ENCODE measurements at regions not wholly inside any gene's neighbourhood (a gene's known extent, or its start where the extent isn't known, plus 50 kb on each side); places are given as distances from the start of the nearest gene placed in this dataset.
A peak's percentile ranks its signal among the peaks of the same experiment; 100 is the strongest.

DNA sequence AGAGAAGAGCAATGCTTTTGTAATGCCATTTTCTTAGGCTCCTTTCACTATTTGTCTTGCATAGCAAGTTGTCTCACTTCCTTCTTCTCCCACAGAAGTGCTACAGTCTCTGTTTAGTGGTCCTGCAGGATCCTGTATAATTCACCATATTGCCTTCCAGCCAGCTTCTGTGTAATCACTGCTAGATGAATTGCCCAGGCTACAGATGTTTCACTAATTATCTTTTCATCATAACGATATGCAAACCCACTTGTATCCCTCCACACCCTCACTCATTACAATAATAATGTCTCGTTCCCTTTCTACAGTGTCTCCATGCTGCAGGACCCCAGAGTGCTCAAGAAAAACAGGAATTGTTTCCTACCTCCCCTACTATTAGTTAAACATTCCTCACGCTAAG lies 402.9 kb downstream of the TBL1XR1 start:
- DNase-seq (ENCODE audit: low spot score): no peak

DNA sequence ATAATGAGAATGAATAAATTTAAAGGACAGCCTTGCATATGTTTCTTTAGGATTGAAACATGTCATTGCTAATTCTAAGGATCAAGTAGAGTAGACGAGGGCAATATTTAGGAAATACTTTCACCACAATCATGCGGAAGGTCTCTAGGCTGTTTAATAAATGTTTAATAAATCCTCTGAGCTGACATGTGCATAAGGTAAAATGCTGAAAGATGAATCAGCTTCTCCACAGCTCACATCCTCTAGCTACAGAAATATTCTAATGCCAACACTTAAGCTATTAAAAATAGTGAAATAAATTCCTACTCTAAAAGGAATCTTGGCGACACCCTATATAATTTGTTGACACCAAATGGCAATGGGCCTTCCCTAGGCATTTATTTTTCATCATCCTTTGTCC lies 407.3 kb downstream of the TBL1XR1 start:
- no peak for DNase-seq (ENCODE audit: low spot score)

DNA sequence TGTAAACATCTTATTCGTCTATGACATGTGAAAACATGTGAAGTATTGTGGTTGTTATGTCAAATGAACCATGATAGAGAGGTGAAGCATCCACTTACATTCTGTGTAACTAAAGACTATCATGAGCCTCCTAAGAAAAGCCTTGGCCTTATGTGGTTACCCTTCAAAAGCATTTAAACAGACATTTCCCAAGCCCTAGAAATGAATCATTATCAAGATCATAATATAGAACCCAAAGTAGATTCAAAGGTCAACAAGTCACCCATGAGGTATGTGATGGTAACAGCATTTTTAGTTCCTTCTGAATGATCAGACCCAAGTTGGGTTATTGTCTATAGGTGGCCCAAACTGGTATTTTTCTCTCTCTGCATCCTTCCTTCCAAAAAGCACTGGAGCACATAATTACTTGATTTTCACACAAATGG lies 408.0 kb downstream of the TBL1XR1 start:
- no peak for DNase-seq (ENCODE audit: low spot score)

DNA sequence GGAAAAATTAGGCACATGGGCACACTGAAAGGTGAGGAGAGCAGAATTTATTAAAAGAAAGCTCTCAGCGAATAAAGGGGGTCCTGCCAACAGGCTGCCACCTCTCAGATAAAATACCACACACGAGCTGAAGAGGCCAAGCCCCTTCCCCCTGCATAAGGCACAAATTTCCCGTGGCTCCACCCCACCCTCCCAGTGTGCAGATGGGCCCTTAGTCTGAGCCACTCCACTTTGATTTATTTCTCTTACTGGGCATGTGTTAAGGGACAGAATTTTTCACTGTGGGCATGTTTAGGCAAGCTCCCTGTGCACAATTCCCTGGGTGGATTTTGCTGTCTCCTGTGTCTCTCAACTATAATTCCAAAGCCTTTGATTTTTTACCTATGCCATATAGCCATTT lies 409.8 kb downstream of the TBL1XR1 start:
- DNase-seq (ENCODE audit: low spot score): no peak

DNA sequence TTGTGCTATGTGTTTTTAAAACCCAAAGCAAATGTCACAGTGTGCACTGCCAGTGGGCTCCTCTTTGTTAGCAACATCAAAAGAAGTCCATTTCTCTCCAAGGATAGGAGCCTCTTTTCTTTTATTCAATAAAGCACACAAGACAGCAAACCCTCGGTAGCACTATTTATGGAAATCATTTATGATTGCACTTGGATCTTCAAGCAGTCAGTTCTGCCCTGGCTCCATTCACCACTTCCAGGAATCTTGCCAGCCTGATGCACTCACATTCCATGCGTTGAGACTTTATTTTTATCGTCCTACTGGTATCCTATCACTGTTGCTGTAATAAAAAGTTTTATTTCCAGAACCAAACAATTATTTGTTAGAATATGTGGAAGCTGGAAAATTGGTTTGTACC lies 412.1 kb downstream of the TBL1XR1 start:
- no peak for DNase-seq (ENCODE audit: low spot score)

DNA sequence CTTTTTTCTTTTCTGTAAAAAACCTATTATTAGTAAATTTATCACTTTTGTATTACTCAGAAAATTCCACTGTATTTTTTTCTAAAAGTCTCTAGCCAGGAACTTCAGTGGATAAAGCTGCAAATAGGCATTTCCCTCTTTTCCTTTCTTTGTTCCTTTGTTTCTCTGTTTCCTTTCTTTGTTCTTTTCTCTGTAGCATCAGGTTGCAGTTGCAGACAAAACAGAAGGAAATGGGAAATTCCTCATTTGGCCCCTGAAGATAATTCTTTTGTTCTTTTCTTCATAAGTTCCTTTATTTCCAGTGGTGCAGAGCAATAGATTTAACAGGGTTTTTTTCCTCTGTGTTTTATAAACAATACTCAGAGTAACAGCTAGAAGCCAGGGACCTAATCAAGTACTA lies 416.5 kb downstream of the TBL1XR1 start:
- DNase-seq (ENCODE audit: low spot score): no peak

DNA sequence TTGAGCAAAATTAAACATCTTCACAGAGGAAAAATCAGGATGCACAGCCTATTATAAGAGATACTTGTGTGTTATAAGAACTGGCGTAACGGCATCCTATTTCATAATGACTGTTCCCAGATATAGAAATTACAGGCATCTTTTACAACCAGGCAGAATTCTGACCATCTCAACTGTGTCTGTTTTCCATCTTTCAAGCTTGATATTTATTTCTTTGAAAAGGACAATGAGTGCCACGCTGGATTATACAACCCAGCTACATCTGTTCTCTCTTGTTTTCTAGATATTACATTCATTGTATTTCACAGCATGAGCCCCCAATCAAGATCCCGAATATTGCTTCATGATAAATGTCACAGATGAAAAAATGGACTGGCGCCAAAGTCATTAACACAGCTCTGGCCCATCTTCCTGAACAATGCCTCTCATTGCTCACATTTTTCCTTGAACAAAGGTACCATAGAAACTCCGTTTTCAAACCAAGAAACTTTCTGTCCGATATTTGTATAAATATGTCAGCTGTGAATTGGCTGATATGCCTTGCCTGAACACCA lies 420.6 kb downstream of the TBL1XR1 start:
- no peak for DNase-seq (ENCODE audit: low spot score)

DNA sequence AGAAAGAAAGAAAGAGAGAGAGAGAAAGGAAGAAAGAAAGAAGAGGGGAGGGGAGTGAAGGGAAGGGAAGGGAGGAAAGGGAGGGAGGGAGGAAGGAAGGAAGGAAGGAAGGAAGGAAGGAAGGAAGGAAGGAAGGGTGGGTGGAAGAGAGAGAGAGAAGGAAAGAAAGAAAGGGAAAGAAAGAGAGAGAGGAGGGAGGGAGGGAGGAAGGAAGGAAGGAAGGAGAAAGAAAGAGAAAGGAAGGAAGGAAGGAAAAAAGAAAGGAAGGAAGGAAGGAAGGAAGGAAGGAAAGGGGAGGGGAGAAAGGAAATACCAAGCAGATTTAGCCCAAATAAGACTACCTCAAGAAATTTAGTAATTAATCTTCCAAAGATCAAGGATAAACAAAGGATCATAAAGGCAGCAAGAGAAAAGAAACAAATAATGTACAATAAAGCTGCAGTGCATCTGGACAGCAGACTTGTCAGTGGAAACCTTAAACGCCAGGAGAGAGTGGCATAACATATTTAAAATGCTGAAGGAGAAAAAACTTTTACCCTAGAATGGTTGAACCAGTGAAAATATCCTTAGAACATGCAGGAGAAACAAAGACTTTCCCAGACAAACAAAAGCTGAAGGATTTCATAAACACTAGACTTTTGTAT lies 427.6 kb downstream of the TBL1XR1 start:
- DNase-seq (ENCODE audit: low spot score): no peak

DNA sequence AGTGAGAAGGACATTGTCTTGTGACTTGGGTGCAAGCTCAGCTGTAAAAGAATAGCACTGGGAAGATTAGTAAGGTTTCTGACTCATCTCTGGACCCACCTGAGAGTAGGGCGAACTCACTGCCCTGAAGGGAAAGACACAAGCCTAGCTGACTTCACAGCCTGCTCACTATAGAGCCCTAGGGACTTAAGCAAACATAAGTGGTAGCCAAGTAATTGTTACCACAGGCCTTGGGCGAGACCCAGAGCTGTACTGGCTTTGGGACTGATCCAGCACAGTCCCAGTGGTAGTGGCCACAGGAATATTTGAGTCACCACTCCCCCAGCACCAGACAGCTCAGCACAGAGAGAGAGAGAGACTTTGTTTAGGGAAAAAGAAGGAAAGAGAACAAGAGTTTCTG lies 429.9 kb downstream of the TBL1XR1 start:
- DNase-seq (ENCODE audit: low spot score): peak; percentile 28

DNA sequence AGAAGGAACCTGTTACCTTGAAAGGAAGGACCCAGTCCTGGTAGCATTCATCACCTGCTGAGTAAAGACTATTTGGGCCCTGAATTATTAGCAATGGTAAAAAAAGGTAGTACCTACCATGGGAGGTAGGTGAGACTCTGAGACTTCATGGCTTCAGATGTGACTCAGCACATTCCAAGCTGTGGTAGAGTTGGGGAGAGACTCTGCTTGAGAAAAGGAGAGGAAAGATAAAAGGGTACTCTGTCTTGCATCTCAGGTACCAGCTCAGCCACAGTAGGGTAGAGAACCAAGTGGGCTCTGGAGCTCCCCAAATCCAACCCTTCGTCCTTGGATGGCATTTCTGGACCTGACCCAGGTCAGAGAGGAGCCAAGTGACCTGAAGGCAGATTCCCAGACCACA lies 430.4 kb downstream of the TBL1XR1 start:
- no peak for DNase-seq (ENCODE audit: low spot score)

DNA sequence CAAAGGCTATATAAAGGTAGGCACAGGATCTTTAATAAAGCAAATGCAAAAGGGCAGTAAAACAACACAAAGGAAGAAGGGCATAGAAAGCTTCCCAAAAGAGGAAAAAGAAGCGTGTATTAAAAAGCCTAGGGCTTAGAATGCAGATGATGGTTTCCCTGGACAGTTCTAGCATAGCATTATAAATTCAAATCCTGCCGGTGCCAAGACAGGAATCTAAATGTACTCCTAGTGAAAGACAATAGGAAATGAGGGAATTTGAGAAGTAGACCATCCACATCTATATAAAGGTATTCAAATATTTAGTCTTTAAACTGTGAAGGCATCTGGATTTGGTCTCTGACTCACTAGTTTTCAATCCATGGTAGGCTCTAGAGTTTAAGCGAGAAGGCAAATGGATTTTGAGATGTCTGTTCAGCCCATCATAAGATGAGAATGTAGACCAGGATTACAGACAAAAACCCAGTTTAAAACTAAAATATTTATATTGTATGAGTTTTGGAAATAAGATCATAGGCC lies 431.8 kb downstream of the TBL1XR1 start:
- DNase-seq (ENCODE audit: low spot score): no peak

DNA sequence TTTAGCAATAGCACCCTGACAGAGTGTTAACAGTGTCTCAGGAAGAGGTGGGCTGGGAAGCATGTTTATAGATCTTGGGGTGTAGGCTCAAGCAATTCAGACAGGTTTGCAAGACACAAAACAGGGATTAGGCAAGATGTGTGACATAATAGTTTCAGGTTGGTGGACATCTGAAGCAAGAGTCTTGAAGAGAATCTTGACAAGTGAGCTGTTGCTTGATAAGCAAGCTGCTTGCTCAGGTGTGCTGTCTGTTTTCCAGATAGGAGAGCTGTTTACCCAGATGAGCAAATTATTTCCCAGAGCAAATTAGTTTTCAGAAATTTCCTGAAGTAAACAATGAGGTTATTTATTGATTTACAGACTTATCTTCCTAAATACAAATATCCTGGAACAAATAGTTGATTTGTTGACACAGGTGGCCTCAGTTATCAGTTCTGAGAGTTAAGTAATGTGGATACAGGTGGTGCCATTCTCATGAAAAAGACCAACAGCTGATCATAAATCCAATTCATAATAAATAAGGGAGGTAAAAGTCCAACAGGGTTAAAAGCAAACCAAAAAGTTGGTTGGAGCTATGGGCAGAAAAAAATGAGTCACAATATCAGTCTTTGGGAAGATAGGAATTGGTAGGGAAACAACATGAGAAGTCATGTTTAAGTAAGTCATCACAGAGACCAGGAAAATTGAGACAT lies 437.3 kb downstream of the TBL1XR1 start:
- no peak for DNase-seq (ENCODE audit: low spot score)

DNA sequence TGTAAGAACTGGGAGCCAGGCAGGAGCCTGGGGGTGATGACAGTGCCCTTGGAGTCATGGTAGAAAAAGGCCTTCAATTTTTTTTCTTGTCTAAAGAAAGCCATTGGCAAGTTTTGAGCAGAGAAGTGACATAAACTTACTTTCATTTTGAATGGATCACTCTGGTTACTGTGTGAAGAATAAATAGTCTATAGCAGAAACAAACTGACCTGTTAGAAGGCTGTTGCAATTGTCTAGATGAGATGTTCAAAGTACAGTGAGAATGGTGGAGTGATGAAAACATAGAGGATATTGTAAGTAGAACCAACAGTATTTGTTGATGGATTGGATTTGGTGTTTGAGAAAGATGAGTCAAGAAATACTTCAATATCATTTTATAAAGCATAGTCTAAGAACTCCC lies 439.9 kb downstream of the TBL1XR1 start:
- DNase-seq (ENCODE audit: low spot score): no peak

DNA sequence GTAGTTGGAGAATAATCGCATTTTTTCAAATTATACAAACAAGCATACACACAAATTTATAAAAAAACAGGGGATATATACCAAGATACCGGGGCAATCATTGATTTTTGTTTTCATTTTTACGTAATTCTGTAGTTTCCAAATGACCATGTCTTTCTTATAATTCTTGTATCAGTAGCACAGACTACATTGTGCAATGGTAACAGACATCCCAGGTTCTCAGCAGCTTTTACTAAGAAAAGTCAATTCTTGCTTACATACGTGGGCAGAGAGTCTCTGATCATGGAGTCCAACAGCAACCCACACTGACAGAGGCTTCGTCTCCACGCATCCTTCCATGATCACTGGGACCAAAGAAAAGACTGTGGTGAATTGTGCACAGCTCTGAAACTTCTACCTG lies 441.3 kb downstream of the TBL1XR1 start:
- no peak for DNase-seq (ENCODE audit: low spot score)

DNA sequence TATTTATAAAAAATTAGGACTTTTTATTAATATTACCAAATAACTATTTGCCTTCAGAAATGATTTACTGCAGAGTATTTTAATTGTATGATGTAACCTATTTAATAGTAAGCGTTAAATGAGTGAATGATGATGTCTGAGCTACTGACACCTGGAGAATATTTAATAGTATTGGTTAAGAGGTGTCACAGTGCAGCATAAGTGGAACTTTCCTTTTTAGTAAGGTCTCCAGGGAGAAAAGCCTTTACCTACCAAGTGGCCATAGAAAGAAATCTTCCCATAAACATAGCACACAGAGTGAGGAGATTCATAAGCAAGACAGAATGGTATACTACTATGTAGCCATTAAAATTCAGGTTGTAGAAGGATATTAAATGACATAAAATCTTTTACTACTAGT lies 441.7 kb downstream of the TBL1XR1 start:
- no peak for DNase-seq (ENCODE audit: low spot score)

DNA sequence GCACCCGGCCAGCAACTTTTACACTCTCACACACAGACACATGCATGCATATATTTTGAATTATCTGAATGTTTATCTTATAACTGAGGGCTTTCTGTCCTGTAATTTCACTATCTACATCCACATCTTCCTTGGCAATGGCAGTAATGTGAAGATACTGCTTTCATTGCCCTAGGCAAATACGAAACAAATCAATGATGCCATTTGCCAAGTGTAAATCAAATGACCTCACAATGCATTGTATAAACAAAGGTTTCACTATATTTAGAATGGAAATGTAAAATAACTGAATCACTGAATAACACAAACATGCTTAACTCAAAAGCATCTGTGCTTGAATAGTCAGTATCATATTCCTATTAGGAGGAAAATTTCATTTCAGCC lies 455.6 kb downstream of the TBL1XR1 start:
- DNase-seq (ENCODE audit: low spot score): no peak

DNA sequence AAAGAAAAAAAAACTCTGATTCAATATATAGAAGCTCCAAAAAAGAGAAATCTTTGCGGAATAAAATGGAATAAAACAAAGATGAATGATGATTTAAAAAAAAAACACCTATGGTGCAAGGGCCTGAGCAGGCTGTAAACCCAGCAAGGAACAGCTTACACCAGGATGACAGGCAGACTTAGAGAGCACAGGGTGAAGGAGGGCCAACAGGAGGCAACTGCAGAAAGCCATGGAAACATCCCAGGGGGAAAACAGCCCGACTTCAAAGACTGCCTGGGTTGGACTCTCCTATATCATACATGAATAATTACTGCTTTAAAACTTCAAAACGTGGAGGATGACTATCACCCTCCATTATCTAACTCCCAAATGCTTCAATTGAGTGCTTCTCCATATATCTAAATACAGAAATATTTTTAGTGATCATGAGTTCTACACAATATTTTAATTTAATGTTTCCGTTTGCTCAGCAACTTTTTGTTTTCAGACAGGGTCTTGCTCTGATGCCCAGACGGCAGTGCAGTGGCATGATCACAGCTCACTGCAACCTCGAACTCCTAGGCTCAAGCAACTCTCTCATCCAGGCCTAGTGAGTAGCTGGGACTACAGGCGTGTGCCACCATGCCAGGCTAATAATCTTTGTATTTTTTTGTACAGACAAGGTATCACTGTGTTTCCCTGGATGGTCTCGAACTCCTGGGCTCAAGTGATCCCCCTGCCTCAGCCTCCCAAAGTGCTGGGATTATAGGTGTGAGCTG lies 456.2 kb downstream of the TBL1XR1 start:
- DNase-seq (ENCODE audit: low spot score): no peak

DNA sequence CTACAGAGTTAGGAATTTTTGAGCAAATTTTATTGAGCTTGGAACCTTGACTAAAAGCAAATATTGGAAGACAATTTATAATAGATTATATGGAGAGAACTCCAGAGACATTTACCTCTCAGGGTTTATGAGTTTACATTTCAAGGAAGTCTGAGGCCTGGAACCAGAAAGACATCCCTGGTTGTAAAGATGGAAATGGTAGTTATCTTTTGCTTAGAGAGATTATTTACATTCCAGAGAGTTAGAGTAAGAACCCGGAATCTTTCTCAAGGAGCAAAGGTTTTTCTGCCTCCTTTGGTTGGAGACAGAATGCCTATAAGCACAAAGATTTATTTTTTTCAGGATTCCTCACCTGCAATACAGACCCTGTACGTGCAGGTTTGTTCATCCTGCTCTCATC lies 458.1 kb downstream of the TBL1XR1 start:
- DNase-seq (ENCODE audit: low spot score): no peak

DNA sequence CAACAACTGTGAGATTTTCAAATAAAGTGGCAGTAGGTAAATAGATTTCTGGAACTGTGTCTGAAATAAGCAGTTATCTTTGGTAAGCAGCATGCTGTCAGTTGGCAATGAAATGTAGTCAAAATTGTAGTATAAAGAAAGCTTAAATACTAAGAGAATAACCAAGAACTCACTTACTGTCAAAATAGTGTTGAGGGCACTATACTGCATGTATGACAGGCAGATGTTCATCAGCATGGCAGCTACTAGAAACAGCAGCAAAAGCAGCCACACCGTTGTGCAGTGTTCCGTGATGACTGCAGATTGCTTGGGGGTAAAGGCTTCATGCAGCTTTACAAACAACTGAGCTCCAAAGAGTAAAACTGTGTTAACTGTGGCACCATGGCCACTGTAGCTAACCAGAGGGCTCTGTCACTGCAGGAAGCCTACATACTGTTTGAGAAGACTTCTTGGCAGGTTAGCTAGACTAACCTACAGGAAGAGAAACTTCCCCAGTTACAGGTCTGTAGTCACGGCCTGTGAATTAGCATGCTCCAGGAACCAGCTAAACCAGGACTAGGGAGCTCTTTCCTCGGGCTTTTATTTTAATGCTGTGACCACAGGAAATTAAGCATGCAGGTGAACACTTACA lies 459.7 kb downstream of the TBL1XR1 start:
- no peak for DNase-seq (ENCODE audit: low spot score)

DNA sequence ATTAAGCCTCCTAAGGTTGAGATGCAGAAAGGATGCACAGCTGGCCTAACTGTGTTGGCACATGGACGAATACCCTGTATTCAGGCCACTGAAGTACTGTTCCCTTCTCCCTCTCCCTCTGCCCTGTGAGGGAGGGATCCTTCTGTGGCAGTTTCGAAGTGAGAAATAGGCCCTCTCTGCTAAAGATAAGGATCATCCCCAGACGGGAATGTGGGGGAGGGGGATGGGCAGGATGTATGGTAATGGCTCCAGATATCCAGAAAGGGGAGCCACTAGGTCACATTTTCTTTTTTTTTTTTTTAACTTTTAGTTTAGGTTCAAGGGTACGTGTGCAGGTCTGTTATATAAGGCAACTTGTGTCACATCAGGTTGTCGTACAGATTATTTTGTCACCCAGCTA lies 463.1 kb downstream of the TBL1XR1 start:
- no peak for DNase-seq (ENCODE audit: low spot score)

DNA sequence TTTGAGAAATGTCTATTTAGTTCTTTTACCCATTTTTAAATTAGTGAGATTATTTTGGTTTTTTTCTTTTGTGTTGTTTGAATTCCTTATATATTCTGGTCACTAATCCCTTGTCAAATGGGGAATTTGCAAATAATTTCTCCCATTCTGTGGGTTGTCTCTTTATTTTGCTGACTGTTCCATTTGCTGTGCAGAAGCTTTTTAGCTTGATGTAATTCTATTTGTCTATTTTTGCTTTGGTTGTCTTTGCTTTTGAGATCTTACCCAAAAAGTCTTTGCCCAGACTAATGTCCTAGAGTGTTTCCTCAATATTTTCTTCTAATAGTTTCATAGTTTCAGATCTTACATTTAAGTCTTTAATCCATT lies 472.9 kb downstream of the TBL1XR1 start:
- no peak for DNase-seq (ENCODE audit: low spot score)

DNA sequence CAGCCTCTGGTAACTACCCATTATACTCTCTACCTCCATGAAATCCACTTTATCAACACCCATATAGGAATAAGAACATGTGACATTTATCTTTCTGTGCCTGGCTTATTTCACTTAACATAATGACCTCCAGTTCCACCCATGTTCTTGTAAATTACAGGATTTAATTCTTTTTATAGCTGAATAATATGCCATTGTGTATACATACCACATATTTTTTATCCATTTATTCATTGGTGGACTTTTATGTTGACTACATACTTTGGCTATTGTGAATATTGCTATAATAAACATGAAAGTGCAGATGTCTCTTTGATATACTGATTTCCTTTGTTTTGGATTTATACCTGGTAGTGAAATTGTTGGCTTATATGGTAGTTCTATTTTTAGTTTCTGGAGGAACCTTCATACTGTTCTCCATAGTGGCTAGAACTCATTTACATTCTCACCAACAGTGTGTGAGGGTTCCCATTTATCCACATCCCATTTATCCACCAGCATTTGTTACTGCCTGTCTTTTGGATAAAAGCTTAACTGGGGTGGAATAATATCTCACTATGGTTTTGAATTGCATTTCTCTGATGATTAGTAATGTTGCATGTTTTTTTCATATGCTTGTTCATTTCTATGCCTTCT lies 473.4 kb downstream of the TBL1XR1 start:
- DNase-seq (ENCODE audit: low spot score): no peak
